Inflammatory macrophage (primary cell): ENCODE measurements at regions not wholly inside any gene's neighbourhood (a gene's known extent, or its start where the extent isn't known, plus 50 kb on each side); places are given as distances from the start of the nearest gene placed in this dataset.
"Not testable (repeated sequence)": the region's sequence is repeated elsewhere in the genome, so short reads cannot be mapped to it uniquely, and the experiment has no call there.

ENCODE experiments used
- DNase-seq, 2 donors: peaks; one replicate each; pipeline ENCODE4 v3.0.0-alpha.2; 2020 to 2022

DNA sequence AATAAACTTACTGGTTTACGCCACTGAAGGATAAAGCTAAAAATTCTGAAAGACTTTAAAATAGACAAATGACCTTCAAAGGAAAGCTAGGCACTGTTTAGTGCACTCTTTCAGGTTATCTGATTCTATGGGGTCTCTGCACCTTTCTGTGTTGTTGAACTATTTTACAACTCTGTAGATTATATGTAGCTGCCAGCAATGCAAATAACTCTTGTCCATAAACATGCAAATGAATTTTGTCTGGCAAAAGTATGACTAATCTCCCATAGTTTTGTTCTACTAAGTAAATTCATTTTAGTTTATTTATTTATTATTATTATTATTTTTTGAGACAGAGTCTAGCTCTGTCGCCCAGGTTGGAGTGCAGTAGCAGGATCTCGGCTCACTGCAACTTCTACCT, 266.3 kb upstream of the CCDC196 start:
- DNase-seq, result no peak

DNA sequence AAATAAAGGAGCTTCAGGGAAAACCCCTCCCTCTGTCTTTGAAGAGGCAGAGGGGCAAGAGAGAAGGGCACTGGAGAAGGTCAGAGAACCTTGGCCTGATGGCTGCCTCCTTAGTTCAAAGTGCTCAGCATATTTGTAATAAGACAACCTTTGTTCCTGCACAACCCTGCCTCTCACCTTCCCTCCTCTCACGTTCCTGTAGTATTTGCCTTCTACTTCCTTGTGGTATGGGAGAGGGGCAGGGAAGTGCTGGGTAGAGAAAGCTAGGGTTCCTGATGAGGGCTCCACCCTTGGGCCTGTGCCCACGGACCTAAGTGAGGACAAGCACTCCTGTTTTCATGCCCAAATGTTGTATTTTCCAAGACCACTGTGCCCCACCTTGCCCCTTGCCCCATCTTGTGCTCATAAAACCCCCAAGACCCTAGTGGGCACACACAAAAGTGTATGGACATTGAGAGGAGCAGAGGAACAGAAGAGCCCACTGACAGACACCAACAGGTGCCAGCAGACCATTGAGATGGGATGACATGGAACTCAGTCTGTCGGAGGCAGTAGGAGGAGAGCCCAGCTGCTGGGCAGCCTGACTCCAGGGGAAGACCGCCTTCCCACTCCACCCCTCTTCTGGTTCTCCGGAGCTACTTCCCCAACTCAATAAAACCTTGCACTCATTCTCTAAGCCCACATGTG, 261.5 kb upstream of the CCDC196 start:
- DNase-seq, result no peak

DNA sequence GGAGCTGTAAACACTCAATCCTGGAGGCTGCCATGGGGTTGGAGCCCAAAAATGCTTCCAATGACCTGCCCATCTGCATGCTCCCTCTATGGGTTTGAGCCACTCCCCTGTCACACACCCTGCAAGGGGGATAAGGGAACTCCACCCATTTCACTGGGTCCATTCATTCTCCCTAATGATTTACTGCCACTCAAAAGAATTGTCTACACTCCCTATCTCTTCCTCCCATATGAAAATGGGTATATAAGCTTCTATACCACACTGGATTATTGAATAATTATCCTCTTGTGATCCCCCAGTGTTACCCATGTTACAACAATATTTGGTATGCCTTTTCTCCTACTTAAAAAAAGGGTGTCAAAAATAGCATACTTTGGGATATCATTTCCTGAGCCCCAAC, 260.8 kb upstream of the CCDC196 start:
- DNase-seq, result no peak

DNA sequence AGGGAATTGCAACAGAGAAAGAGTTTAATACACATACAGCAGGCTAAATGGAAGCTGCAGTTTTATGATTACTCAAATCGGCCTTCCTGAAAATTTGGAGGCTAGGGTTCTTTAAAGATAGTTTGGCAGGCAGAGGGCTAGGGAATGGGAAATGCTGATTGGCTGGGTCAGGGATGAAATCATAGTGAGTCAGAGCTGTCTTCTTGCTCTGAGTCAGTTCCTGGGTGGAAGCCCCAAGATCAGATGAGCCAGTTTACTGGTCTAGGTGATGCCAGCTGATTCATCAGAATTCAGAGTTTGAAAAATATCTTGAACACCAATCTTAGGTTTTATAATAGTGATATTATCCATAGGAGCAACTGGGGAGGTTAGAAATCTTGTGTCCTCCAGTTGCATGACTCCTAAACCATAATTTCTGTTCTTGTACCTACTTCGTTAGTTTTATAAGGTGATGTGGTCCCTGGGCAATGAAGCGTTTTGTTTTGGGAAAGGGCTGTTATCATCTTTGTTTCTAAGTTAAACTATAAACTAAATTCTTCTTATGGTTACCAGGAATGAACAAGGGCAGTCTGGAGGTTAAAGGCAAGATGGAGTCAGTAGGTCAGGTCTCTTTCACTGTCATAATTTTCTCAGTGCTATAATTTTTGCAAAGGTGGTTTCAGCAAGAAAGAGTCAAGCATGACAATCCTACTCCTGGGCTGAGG, 257.8 kb upstream of the CCDC196 start:
- no peak for DNase-seq

DNA sequence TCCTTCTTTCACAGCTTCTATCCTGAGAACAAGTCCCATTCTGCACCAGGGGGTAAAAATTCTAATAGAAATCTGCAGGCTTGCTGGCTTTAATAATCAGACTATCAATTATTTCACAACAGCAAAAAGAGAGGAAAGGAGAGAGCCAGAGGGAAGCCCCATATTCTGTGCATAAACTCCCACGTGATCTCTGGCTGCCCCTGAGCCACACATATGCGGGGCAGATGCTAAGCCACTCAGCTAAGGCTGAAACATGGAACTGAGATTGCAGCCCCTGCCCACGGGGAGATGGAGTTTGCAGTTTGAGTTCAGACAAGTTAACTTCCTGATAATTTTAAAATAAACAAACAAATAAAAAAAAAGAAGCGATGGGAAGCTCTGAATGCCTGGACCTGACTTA, 254.4 kb upstream of the CCDC196 start:
- DNase-seq, result no peak

DNA sequence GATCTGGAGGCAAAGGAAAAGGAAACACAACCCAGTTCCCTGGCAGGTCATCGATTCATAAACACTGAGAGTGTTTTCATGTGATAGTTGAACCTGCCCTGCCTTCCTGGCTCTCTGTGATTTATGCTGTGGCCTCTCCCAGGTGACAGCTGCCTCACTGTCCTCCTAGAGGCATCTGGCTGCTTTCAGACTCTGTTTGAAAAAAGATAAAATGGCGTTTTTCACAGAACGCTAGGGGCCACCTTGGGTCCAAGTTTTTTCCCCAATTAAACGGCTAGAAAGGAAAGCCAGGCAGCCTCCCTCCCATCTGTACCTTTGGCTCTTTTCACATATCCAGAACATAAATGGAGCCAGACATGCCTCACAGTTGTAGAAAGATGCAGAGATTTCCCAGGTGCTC, 252.6 kb upstream of the CCDC196 start:
- DNase-seq, result no peak

DNA sequence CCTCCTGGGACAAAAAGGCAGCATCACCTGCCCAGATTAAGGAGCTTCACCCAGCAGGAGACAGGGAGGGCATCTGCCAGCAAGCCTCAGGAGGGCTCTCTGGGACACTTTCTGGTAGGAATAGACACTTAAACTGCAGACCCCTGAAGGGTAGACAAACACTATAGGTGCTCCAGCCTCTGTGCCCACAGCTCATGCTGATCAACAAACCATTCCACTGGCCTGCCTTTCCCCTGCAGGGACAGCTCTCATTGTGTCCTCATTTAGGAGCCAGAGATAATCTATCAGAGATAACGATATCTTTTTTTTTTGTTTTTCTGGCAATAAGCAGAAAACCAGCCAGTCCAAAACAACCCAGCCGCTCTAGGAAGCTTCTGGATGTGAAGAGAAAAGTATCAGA, 251.8 kb upstream of the CCDC196 start:
- no peak for DNase-seq

DNA sequence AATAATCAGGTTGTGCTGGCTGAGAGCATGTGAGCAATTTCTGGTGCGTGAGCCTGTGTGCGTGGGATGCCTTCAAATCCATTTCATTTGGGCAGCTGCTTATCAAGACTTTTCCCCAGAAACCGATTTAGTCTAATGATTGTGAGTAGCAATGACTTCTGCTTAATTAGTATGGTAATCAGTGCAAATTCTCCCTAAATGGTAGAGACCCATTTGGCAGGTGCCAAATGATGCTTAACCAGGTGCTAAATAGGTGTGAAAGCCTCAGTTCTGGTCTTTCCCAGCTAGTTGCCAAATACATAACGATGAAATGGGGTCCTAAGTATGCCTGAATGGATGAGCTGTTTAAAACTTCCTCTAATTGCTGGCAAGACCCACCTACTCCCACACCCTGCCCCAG, 248.4 kb upstream of the CCDC196 start:
- DNase-seq, result no peak

DNA sequence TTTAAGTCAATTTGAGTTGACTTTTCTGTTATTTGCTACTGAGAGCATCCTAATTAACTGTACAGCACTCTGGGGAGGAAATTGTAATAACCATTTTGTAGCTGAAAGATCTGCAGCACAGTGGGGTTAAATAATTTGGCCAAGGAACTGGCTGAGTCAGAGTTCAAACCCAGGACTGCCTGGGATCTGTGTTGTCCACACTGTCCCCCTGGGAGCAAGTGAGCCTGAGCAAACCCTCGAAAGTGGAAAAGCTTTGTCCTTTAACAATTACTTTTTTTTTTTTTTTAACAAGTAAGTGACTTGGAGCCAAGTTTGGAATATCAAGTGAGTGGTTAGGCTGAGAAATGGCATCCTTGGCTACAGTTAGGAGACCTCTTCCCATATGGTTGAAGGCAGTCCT, 247.2 kb upstream of the CCDC196 start:
- no peak for DNase-seq

DNA sequence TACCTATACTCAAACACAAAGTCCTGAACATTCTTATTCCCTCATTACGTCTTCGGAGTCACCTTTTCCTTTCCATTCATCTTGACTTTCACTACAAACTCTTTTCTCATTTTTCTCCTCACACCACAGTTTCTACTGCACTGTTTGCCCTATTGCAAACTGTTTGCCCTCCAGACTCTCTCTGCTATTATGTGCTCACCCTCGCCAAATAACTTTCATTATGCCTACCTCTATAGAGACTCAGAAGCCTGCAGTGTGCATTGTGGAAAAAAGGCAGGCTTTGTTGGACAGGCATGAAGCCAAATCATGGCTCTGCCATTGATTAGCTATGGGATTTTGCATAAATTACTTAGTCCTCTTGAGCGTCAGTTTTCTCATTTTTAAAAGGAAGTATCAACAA, 246.6 kb upstream of the CCDC196 start:
- DNase-seq, result no peak

DNA sequence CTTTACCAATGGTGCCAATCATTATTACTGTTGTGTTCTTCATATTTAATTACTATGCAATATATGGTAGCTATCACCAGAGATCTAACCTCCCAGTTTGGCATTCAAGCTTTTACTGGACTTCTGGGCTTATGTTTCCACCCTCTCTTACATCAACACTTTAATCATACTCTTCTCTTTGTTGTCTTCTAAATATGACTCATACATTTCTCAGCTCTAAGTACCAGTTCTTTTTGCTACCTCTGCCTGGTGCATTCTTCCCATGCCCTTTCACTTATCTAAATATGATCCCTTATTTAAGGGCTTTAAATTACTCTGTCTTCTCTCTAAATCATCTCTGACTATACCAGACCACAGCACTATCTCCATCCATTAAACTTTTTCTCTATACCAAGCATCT, 246.1 kb upstream of the CCDC196 start:
- DNase-seq, result no peak

DNA sequence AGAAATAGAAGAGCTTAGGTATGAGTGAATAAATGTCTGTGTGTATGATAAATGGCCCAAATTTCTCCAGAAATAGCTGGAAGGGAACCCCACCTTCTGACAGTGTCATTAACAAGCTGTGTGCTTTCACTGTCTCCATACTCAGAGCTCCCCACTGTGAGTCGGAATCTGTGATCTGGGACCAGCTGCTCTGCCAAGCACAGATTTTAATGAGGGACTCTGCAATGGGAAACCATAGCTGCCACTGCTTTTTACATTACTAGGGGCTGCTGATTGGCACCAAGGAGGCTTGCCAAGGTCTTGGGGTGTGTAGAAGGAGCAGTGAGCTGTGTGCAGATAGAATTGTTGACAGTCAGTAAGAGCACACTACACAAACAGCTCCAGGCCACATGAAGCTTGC, 244.2 kb upstream of the CCDC196 start:
- no peak for DNase-seq

DNA sequence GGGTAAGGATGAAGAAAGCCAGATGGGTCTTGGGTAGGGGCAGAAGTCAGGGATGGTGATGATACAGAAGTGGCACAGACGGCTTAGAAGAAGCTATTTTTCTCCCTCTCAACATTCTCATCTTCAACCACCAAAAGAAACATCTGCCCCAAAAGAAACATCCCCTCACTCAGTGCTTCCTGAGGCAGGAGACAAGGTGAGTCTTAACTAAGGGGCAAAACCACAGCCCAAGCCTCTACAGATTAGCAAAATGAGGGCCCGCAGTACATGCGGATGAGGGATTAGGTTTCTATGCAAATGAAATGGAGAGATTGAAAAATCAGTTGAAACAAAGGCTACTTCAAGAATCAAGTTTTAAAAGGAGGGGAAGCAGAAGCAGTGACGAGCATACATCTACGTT, 241.3 kb upstream of the CCDC196 start:
- DNase-seq, result no peak

DNA sequence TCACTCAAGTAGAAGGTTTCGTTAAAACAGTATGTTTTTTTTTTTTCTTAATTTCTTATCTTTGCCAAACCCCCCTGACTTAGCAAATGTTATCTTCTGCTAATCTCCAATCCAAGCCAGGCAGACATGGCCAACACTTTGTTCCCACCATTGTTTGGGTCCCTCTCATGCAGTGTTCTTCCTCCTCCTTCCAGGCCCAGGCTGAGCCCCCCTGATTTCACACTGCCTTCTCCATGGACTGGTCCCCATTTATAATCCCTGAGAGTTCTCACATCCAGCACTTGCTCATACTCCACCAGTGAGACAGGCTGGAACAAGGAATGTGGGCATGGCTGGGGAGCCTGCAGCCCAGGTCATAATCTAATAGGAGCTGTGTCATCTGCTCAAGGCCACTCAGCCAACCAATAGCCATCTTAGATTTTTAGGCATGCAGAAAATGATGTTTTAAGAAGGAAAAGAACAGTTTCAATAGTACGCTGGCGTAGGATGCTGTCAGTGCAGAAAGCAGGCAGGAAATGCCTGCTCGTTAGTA, 238.4 kb upstream of the CCDC196 start:
- no peak for DNase-seq

DNA sequence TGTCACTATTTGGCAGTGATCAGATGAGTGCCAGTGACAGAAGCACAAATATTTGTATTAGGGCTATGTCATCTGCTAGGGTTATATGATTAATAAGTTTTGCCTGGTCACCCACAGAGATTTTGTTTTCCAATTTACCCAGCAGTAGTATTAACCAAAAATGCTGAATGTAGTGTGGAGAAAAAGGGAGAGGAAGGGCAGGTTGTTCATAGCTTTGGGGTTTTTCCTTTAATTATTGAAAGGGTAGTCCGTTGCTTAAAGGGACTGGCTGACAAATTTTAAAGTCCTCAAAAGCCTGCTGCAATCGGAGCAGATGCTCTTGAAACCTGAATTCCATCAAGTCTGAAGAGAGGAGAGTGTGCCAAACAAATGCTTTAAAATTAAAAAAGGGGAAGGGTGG, 237.9 kb upstream of the CCDC196 start:
- DNase-seq, result no peak

DNA sequence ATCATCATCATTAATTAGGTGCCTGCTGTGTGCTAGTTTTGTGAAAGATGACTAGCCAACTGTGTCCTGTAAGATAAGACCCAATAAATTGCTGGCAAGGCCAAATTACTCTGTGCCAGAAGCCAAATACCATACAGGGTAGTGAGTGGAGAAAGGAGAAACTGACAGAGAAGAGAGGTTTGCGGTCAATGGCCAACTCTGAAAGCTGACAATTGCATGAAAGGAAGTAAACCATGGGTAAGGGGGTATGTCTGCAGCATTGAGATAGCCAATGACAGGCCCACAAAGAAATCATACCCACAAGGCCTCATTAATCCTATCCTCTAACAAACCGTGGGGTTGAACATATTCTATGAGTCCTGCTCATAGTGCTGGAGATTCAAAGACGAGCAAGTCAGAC, 236.6 kb upstream of the CCDC196 start:
- DNase-seq, result no peak

DNA sequence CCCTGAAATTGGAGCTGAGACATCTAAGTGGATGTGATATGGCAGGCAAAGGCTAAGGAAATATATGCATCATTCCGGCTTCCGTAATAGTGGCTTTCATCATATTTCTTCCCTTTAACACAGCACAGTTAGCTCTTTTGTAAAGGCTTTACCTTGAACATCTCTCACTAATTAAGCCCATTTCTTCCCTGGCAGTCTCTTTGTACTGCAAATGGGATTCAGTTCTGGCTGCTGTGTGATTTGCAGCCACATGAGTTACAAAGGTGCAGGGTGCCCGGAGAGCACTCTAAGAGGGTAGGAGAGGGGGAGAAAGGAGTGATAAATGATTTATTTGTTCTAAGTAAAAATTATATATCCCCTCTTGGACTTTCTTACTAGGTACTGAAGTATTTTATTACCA, 232.1 kb upstream of the CCDC196 start:
- no peak for DNase-seq

DNA sequence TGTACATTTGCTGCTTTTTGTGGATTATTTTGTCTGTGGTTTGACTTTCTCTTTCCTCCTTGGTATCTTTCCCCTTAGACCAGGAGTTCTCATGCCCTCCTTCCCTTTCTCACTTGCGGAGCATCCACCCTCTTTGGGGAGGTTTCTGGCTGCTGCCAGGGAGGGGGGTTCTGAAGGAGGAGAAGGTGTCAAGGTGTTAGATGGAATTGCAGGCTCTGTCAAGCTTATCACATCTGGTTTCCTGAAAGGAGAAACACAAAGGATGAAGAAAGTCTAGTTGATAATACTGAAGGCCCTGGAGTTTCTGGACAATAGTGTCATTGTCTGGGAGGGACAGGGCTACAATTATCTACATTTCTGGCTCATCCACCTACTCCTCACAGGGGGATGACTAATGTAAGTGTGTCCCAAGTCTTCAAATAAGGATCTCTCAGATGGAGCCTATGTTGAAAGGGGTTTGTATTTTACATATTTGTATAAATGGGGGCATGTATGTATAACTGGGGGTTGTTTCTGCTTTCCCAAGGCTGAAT, 217.3 kb upstream of the CCDC196 start:
- no peak for DNase-seq

DNA sequence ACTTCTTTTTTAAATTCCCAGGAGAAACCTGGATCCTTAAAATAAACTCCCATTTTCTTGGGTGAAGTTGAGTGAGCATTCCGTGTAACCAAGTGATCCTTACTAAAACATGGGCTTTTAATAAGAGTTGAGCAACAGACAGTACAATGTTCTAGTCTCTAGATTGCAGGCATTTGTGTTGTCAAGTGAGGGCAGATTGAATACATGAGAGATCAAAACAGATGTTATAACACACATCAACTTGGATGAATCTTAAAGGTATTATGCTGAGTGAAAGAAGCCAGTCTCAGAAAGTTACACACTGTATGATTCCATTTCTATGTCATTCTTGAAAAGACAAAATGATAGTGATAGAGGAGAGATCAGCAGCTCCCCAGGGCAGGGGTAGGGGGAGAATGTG, 213.9 kb upstream of the CCDC196 start:
- no peak for DNase-seq

DNA sequence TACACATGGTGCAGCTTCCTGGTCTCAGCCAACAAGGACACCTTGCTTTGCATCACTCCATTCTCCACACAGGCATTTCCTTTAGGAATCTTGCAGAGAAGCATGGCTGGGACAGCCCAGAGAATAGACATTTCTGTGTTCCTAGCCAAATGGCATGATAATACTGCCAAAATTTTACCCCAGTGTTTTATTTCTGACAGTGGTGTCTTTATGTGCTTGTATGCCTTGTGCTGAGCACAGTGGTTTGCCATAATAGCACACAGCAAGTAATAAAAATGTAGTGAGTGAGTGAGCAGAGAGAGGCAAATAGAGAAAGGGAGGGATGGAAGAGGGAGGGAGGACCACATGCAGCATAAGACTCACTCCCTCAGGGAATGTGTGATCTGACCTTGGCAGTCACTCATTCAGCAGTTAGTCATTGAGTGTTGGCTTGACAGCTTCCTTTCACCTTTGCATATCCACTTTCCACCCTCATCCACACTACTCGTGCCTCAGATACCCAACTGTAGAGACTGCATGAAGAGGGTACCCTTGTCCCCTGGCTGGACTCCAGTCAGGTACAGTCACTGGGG, 212.8 kb upstream of the CCDC196 start:
- DNase-seq, result no peak

DNA sequence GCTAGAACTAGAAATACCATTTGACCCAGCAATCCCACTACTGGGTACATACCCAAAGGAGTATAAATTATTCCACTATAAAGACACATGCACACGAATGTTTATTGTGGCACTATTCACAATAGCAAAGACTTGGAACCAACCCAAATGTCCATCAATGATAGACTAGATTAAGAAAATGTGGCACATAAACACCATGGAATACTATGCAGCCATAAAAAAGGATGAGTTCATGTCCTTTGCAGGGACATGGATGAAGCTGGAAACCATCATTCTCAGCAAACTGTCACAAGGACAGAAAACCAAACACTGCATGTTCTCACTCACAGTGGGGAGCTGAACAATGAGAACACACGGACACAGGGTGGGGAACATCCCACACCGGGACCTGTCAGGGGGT, 207.8 kb upstream of the CCDC196 start:
- DNase-seq, result not testable (repeated sequence)

DNA sequence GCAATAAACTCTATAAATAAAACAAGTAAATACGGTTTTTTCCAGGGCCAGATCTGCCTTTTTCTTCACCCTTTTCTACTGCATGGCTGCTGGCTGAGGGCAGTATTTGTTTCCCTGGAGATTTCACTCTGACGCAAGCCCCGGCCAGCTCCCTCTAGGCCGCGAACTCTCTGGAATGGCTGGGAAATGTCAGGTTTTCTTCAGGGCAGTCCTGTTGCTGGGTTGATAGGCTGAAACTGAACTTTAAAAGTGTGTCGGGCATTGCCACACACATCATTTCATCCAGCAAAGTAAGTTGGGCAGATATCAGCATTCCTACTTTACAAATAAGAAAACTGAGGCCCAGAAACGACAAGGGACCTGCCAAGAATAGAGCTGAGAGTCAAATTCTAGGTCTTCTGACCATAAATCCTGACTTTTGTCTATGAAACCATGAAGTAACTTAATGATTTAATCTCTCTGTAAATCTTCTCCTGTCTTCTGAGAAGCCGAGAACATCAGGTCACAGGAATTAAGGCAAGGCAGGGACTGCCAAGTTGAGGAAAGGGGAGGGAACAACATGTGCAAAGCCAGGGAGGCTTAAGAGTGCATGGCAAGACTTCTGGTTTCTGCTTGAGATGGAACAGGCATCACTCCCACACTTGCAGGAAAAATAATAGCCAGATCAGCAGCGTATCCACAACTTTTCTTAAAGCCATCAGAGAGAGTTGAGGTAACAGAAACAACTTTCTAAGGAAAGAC, 205.0 kb upstream of the CCDC196 start:
- DNase-seq, result no peak

DNA sequence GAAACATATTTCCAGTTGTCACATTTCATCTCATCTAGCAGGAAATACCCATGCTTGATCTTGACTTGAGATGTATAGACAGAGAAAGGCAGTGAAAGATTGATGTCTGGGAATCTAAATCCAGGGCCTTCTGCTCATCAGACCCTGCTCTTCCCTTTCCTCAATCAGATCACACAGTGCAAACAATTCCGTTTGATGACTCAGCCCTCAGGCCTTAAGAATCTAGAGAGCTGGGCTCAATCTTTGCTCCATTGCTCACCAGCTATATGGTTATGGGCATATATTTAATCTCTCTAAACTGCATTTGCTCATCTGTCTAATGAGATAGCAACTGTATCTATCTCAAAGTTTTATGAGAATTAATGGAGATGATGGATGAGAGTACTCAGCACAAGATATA, 201.8 kb upstream of the CCDC196 start:
- DNase-seq, result no peak
